ENCODE measurements at regions not wholly inside any gene's neighbourhood (a gene's known extent, or its start where the extent isn't known, plus 50 kb on each side); places are given as distances from the start of the nearest gene placed in this dataset.

GRCh38 chr12:90216815-90217214 is 508.2 kb upstream of the ATP2B1 start:
- TF ChIP-seq CTCF (conservative IDR thresholded peaks at IDR 0.05 in 1 of 2, IDR thresholded peaks at IDR 0.05 in 1 of 2; ENCODE audit: extremely low read depth in 1 of 2, insufficient read depth in 1 of 2, low read depth in 1 of 2, low read length in 2 of 2), result no peak
- TF ChIP-seq EZH2 (IDR thresholded peaks at IDR 0.05; ENCODE audit: borderline replicate concordance, low read length), result no peak
